ENCODE measurements at regions not wholly inside any gene's neighbourhood (a gene's known extent, or its start where the extent isn't known, plus 50 kb on each side); places are given as distances from the start of the nearest gene placed in this dataset.

GRCh38 chr17:33990943-33991706 lies 264.0 kb upstream of the CCL2 start:
- Histone ChIP-seq H3K9me3 (no peaks in the 10 kb centered on the region), H3K4me1 (no peaks in the 10 kb centered on the region), H3K4me3 (no peak overlapping the region), H3K36me3 (no peaks in the 10 kb centered on the region), H3K27me3 (no peaks in the 10 kb centered on the region), H3K27ac (no peak overlapping the region)
- WGBS, result 61% methylated on average over 3 of the region's 3 CpGs
- TF ChIP-seq POLR2A (IDR thresholded peaks at IDR 0.05) (no peak), CTCF (IDR thresholded peaks at IDR 0.05) (no peak), EP300 (IDR thresholded peaks at IDR 0.05) (no peak), POLR2AphosphoS5 (IDR thresholded peaks at IDR 0.05) (no peak)
- DNase-seq (ENCODE audit: low spot score in 2 of 2), result no peak

DNA sequence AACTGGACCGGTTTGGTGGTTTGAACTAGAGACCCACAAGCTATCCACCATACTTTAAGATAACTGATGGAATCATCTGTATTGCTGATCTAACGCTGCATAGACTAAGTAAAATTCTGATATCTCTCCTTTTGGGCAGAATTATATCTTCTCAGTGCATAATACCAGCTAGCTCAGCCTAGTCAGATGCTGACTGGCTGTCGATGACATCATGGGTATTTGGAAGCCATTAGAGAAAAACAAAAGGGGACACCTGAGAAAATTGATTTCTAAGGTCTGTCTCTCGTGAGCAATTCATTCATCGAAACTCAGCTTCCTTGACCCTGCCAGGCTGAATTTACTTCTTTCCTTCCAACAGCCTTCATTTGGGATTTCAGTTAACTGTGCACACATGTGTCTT lies 263.0 kb upstream of the CCL2 start:
- Histone ChIP-seq H3K4me3 (no peak overlapping the region), H3K27me3 (no peaks in the 10 kb centered on the region), H3K9me3 (no peaks in the 10 kb centered on the region), H3K4me1 (no peaks in the 10 kb centered on the region), H3K36me3 (no peaks in the 10 kb centered on the region), H3K27ac (no peak overlapping the region)
- 84% methylated on average over 5 of the region's 5 CpGs for WGBS
- TF ChIP-seq POLR2AphosphoS5 (IDR thresholded peaks at IDR 0.05), result no peak
- TF ChIP-seq POLR2A (IDR thresholded peaks at IDR 0.05), result no peak
- no peak for TF ChIP-seq EP300 (IDR thresholded peaks at IDR 0.05)
- TF ChIP-seq CTCF (IDR thresholded peaks at IDR 0.05), result no peak
- no peak for DNase-seq (ENCODE audit: low spot score in 2 of 2)

DNA sequence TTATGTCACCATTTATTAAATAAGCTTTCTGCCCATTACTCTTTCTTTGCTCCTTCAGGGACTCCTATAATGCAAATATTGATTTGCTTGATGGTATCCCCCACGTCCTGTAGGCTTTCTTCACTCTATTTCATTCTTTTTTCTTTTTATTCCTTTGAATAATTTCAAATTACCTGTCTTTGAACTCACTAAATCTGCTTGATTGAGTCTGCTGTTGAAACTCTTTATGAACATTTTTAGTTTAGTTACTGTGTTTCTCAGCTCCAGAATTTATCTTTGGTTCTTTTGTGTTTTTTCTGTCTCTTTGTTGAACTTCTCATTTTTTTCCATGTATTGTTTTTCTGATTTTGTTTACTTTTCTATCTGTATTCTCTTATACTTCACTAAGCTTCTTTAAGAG lies 254.4 kb upstream of the CCL2 start:
- no peak for TF ChIP-seq EP300 (IDR thresholded peaks at IDR 0.05)
- TF ChIP-seq CTCF (IDR thresholded peaks at IDR 0.05), result no peak
- no peak for TF ChIP-seq POLR2AphosphoS5 (IDR thresholded peaks at IDR 0.05)
- TF ChIP-seq POLR2A (IDR thresholded peaks at IDR 0.05), result no peak
- Histone ChIP-seq H3K27ac (no peak overlapping the region), H3K36me3 (no peaks in the 10 kb centered on the region), H3K4me3 (no peak overlapping the region), H3K9me3 (no peaks in the 10 kb centered on the region), H3K4me1 (no peaks in the 10 kb centered on the region), H3K27me3 (no peaks in the 10 kb centered on the region)
- WGBS, result 50% methylated on average over 1 of the region's 1 CpG
- DNase-seq (ENCODE audit: low spot score in 2 of 2), result no peak

- no peaks in the 10 kb centered on the region for H3K4me1 ChIP-seq
- 80% methylated on average over 2 of the region's 2 CpGs for whole genome bisulfite sequencing
- no peaks in the 10 kb centered on the region for H3K27me3 ChIP-seq
Measured at GRCh38 chr17:34001246-34001645, 253.8 kb upstream of the CCL2 start.

More at GRCh38 chr17:34001246-34001645, 253.8 kb upstream of the CCL2 start:
- TF ChIP-seq POLR2A (IDR thresholded peaks at IDR 0.05), result no peak
- TF ChIP-seq POLR2AphosphoS5 (IDR thresholded peaks at IDR 0.05), result no peak
- TF ChIP-seq CTCF (IDR thresholded peaks at IDR 0.05), result no peak
- TF ChIP-seq EP300 (IDR thresholded peaks at IDR 0.05), result no peak
- DNase-seq (ENCODE audit: low spot score in 2 of 2), result no peak
- no peak overlapping the region for H3K27ac ChIP-seq
- no peaks in the 10 kb centered on the region for H3K9me3 ChIP-seq
- H3K36me3 ChIP-seq, result no peaks in the 10 kb centered on the region
- no peak overlapping the region for H3K4me3 ChIP-seq
